ENCODE measurements at regions not wholly inside any gene's neighbourhood (a gene's known extent, or its start where the extent isn't known, plus 50 kb on each side); places are given as distances from the start of the nearest gene placed in this dataset.
"Not testable (repeated sequence)": the region's sequence is repeated elsewhere in the genome, so short reads cannot be mapped to it uniquely, and the experiment has no call there.

DNA sequence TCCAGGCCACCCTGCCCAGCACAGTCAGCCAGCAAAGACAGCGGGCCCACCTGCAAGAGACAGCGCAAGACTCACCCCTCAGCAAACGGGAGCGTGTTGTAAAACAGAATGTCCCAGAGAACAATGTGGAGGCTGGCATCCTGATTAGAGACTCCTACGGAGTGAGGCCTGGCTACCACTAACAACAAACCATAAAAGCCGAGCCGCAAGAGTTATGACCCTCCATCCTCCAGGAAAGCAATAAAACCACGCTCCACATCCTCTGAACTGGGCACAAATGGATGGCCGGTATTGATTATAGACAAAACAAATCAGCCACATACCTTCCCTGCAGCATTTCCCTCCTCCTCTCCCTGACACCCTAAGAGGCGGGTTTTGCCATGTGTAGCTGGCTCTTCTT lies 75.8 kb upstream of the LIPC start:
- Histone ChIP-seq H3K4me3 (ENCODE audit: low read depth, low read length) (no peak overlapping the region), H3K27ac (no peak overlapping the region), H3K27me3 (ENCODE audit: insufficient read depth, low read depth, severe bottlenecking) (no peaks in the 10 kb centered on the region), H3K9me3 (ENCODE audit: severe bottlenecking) (no peaks in the 10 kb centered on the region), H3K36me3 (no peaks in the 10 kb centered on the region)
- TF ChIP-seq, protein P1, sequence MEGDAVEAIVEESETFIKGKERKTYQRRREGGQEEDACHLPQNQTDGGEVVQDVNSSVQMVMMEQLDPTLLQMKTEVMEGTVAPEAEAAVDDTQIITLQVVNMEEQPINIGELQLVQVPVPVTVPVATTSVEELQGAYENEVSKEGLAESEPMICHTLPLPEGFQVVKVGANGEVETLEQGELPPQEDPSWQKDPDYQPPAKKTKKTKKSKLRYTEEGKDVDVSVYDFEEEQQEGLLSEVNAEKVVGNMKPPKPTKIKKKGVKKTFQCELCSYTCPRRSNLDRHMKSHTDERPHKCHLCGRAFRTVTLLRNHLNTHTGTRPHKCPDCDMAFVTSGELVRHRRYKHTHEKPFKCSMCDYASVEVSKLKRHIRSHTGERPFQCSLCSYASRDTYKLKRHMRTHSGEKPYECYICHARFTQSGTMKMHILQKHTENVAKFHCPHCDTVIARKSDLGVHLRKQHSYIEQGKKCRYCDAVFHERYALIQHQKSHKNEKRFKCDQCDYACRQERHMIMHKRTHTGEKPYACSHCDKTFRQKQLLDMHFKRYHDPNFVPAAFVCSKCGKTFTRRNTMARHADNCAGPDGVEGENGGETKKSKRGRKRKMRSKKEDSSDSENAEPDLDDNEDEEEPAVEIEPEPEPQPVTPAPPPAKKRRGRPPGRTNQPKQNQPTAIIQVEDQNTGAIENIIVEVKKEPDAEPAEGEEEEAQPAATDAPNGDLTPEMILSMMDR (IDR thresholded peaks at IDR 0.05; ENCODE audit: low read depth, low read length) = no peak
- DNase-seq = no peak

GRCh38 chr15:58357529-58358476 lies 74.0 kb upstream of the LIPC start:
- no peaks in the 10 kb centered on the region for H3K9me3 ChIP-seq (ENCODE audit: severe bottlenecking)
- H3K27me3 ChIP-seq (ENCODE audit: insufficient read depth, low read depth, severe bottlenecking) = no peaks in the 10 kb centered on the region
- H3K36me3 ChIP-seq = no peaks in the 10 kb centered on the region
- DNase-seq = no peak
- no peak overlapping the region for H3K27ac ChIP-seq
- no peak overlapping the region for H3K4me3 ChIP-seq (ENCODE audit: low read depth, low read length)
- TF ChIP-seq, protein P1 (IDR thresholded peaks at IDR 0.05; ENCODE audit: low read depth, low read length) = no peak

DNA sequence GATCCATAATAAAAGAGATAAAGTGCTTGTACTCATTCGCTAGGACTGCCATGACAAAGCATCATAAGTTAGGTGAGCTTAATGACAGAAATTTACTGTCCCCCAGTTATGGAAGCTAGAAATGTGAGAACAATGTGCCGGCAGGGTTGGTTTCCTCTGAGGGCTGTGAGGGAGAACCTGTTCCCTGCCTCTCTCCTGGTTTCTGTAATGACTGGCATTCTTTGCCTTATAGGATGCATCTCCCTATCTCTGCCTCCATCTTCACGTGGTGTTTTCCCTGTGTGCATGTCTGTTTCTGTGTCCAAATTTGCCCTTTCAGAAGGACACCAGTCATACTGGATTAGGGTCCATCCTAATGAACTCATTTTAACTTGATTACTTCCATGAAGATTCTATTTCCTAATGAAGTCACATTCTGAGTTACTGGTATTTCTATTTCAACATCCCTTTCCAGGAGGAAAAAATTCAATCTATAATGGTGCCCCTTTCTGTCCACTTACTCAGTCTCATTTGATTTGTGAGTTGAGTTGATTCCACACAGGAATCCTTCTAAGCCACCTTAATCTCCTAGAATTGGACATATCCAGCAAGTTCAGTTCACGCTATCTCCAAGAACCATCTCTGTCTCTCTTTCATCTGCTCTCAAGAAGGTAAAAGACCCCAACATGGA lies 71.2 kb upstream of the LIPC start:
- TF ChIP-seq, protein P1 (IDR thresholded peaks at IDR 0.05; ENCODE audit: low read depth, low read length) = no peak
- H3K27ac ChIP-seq = no peak overlapping the region

GRCh38 chr15:58361273-58361759 lies 70.5 kb upstream of the LIPC start:
- DNase-seq = no peak
- Histone ChIP-seq H3K27me3 (ENCODE audit: insufficient read depth, low read depth, severe bottlenecking) (no peaks in the 10 kb centered on the region), H3K9me3 (ENCODE audit: severe bottlenecking) (peaks cover 4% of the 10 kb centered on the region), H3K27ac (no peak overlapping the region), H3K4me3 (ENCODE audit: low read depth, low read length) (no peak overlapping the region), H3K36me3 (no peaks in the 10 kb centered on the region)
- TF ChIP-seq, protein P1 (IDR thresholded peaks at IDR 0.05; ENCODE audit: low read depth, low read length) = no peak

More for the DNA sequence above, 71.2 kb upstream of the LIPC start:
- Histone ChIP-seq H3K9me3 (ENCODE audit: severe bottlenecking) (peaks cover 4% of the 10 kb centered on the region), H3K4me3 (ENCODE audit: low read depth, low read length) (no peak overlapping the region), H3K27me3 (ENCODE audit: insufficient read depth, low read depth, severe bottlenecking) (no peaks in the 10 kb centered on the region), H3K36me3 (no peaks in the 10 kb centered on the region)
- DNase-seq = no peak

DNA sequence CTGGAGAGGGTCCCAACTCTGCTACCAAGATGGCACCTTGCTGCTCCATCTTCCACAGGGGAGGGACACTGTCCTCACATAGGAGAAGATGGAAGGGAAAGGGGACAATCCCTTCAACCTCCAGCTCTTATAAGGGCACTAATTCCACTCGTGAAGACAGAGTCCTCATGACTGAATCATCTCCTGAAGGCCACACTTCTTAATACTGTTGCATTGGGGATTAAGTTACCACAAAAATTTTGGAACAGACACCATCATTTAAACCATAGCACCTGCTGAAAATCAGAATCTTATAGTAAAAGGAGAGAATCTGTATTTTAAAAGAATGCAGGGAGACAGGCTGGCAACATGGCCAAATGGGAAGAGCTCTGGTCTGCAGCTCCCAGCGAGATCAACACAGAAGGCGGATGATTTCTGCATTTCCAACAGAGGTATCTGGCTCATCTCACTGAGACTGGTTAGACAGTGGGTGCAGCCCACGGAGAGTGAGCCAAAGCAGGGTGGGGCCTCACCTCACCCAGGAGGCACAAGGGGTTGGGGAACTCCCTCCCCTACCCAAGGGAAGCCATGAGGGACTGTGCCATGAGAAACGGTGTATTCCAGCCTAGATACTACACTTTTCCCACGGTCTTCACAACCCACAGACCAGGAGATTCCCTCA lies 69.4 kb upstream of the LIPC start:
- H3K27me3 ChIP-seq (ENCODE audit: insufficient read depth, low read depth, severe bottlenecking) = no peaks in the 10 kb centered on the region
- H3K27ac ChIP-seq = no peak overlapping the region

GRCh38 chr15:58363118-58363517 lies 68.7 kb upstream of the LIPC start:
- not testable (repeated sequence) for H3K27ac ChIP-seq; H3K27me3 ChIP-seq (ENCODE audit: insufficient read depth, low read depth, severe bottlenecking); DNase-seq; H3K4me3 ChIP-seq (ENCODE audit: low read depth, low read length); H3K36me3 ChIP-seq; H3K9me3 ChIP-seq (ENCODE audit: severe bottlenecking)

More for the DNA sequence above, 69.4 kb upstream of the LIPC start:
- no peak for DNase-seq
- H3K4me3 ChIP-seq (ENCODE audit: low read depth, low read length) = no peak overlapping the region
- peaks cover 4% of the 10 kb centered on the region for H3K9me3 ChIP-seq (ENCODE audit: severe bottlenecking)
- TF ChIP-seq, protein P1 (IDR thresholded peaks at IDR 0.05; ENCODE audit: low read depth, low read length) = no peak
- H3K36me3 ChIP-seq = no peaks in the 10 kb centered on the region

- H3K36me3 ChIP-seq; H3K9me3 ChIP-seq (ENCODE audit: severe bottlenecking); DNase-seq: not testable (repeated sequence)
Measured at GRCh38 chr15:58363673-58364072, 68.1 kb upstream of the LIPC start.

GRCh38 chr15:58365098-58365497 lies 66.7 kb upstream of the LIPC start:
- H3K36me3 ChIP-seq; H3K27ac ChIP-seq; DNase-seq; H3K27me3 ChIP-seq (ENCODE audit: insufficient read depth, low read depth, severe bottlenecking); H3K4me3 ChIP-seq (ENCODE audit: low read depth, low read length); H3K9me3 ChIP-seq (ENCODE audit: severe bottlenecking): not testable (repeated sequence)

More at GRCh38 chr15:58363673-58364072, 68.1 kb upstream of the LIPC start:
- not testable (repeated sequence) for H3K4me3 ChIP-seq (ENCODE audit: low read depth, low read length); H3K27me3 ChIP-seq (ENCODE audit: insufficient read depth, low read depth, severe bottlenecking); H3K27ac ChIP-seq
